ENCODE measurements at regions not wholly inside any gene's neighbourhood (a gene's known extent, or its start where the extent isn't known, plus 50 kb on each side); places are given as distances from the start of the nearest gene placed in this dataset.

DNA sequence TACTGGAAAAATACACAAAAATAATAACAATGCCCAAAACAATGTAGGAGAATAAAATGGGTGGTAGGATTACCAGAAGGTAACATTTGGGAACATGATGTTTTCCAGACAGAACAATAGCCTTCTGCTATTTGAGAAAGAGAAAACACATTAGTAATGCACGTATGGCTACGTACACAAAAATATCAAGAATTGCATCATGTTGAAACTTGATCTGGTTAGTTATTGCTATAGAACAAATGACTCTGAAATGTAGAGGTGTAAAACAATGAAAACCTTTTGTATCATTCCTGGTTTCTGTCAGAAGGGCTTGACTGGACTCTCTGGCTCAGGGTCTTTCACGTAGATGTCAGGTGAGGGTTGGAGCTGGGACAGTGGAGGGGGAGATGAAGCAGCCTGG, 1040.0 kb downstream of the FAT4 start:
- H3K36me3 ChIP-seq (ENCODE audit: control insufficient read depth in 2 of 2, insufficient read depth in 2 of 2, low read length in 1 of 2) = no peaks in the 10 kb centered on the region
- FAIRE-seq (no peak), ATAC-seq (no peak), DNase-seq (ENCODE audit: low read depth, low spot score) (no peak)
- ChIA-PET RAD21 (ENCODE audit: unreplicated experiment) (no interaction called here), CTCF (no interaction called here), POLR2A (no interaction called here), SMC1A (ENCODE audit: uncharacterized antibody, unreplicated experiment) (no interaction called here)
- no TSS peak for BruUV-seq (replicated peaks)
- no peak for TF ChIP-seq ZNF217 (IDR thresholded peaks at IDR 0.05)
- no peak for TF ChIP-seq FOXM1 (IDR thresholded peaks at IDR 0.05; ENCODE audit: low read depth, low read length)
- TF ChIP-seq WRNIP1 (IDR thresholded peaks at IDR 0.05; ENCODE audit: borderline replicate concordance, low read depth, low read length) = no peak
- no peak for TF ChIP-seq RBBP5 (conservative IDR thresholded peaks at IDR 0.05)
- no peak for TF ChIP-seq RB1 (IDR thresholded peaks at IDR 0.05; ENCODE audit: borderline replicate concordance)
- no peak for TF ChIP-seq ZNF687 (IDR thresholded peaks at IDR 0.05)
- no peak for TF ChIP-seq MEF2B (IDR thresholded peaks at IDR 0.05; ENCODE audit: partially characterized antibody, poor library complexity, severe bottlenecking)
- no peak for TF ChIP-seq IKZF2 (IDR thresholded peaks at IDR 0.05)
- TF ChIP-seq ZNF622 (IDR thresholded peaks at IDR 0.05) = no peak
- no peak for TF ChIP-seq BMI1 (IDR thresholded peaks at IDR 0.05; ENCODE audit: borderline replicate concordance)
- TF ChIP-seq HDAC2 (IDR thresholded peaks at IDR 0.05) = no peak
- no peak for TF ChIP-seq RUNX3 (IDR thresholded peaks at IDR 0.05; ENCODE audit: low read length)
- no peak for TF ChIP-seq FOS (IDR thresholded peaks at IDR 0.05; ENCODE audit: borderline replicate concordance, extremely low read depth, insufficient read length)
- no peak for TF ChIP-seq PKNOX1 (IDR thresholded peaks at IDR 0.05)
- TF ChIP-seq ATF7 (IDR thresholded peaks at IDR 0.05; ENCODE audit: low read depth) = no peak
- no peak for TF ChIP-seq ZNF207 (IDR thresholded peaks at IDR 0.05; ENCODE audit: borderline replicate concordance)
- TF ChIP-seq SIX5 (IDR thresholded peaks at IDR 0.05; ENCODE audit: low read depth, low read length, severe bottlenecking) = no peak
- no peak for TF ChIP-seq NRF1 (conservative IDR thresholded peaks at IDR 0.05; ENCODE audit: low read depth, low read length)
- TF ChIP-seq KDM1A (IDR thresholded peaks at IDR 0.05; ENCODE audit: borderline replicate concordance) = no peak
- TF ChIP-seq RCOR1 (conservative IDR thresholded peaks at IDR 0.05; ENCODE audit: low read depth, low read length) = no peak
- H3K27me3 ChIP-seq (replicated peaks in 1 of 2; ENCODE audit: control insufficient read depth in 2 of 2, insufficient read depth in 2 of 2, low read length in 1 of 2) = no peaks in the 10 kb centered on the region
- H3K4me3 ChIP-seq = no peak overlapping the region
- H2AFZ ChIP-seq (ENCODE audit: control insufficient read depth, low read depth, low read length) = no peak overlapping the region
- H4K20me1 ChIP-seq (ENCODE audit: control insufficient read depth, insufficient read depth) = no peaks in the 10 kb centered on the region
- WGBS (ENCODE audit: insufficient coverage, insufficient replicate concordance, low lambda C conversion rate, missing lambda C conversion rate) = 44% methylated on average over 3 of the region's 3 CpGs
- no peaks in the 10 kb centered on the region for H3K4me1 ChIP-seq (ENCODE audit: control insufficient read depth, insufficient read depth, low read length)
- in situ Hi-C loops (cut with MboI) (no loop called here), intact Hi-C loops (cut with micrococcal nuclease; ENCODE audit: unreplicated experiment) (no loop called here)
- H3K79me2 ChIP-seq (ENCODE audit: control insufficient read depth, insufficient read depth, low read length) = no peaks in the 10 kb centered on the region
- H3K4me2 ChIP-seq (ENCODE audit: control insufficient read depth, insufficient read depth) = no peak overlapping the region
- H3K9me3 ChIP-seq (replicated peaks; ENCODE audit: control insufficient read depth, insufficient read depth, low read length) = no peaks in the 10 kb centered on the region
- no peak overlapping the region for H3K27ac ChIP-seq (ENCODE audit: control insufficient read depth, insufficient read depth)
- H3K9ac ChIP-seq (ENCODE audit: control insufficient read depth, insufficient read depth, low read length) = no peak overlapping the region
